ENCODE measurements at regions not wholly inside any gene's neighbourhood (a gene's known extent, or its start where the extent isn't known, plus 50 kb on each side); places are given as distances from the start of the nearest gene placed in this dataset.

- intact Hi-C loops (cut with DNase I), result no loop called here
- no peak for DNase-seq
Measured at GRCh38 chr1:112255080-112255479, 140.9 kb upstream of the CTTNBP2NL start.

- intact Hi-C loops (cut with DNase I), result no loop called here
- no peak for DNase-seq
Measured at GRCh38 chr1:112256411-112256810, 139.6 kb upstream of the CTTNBP2NL start.

- intact Hi-C loops (cut with DNase I), result no loop called here
- DNase-seq, result no peak
Measured at GRCh38 chr1:112257043-112257835, 138.8 kb upstream of the CTTNBP2NL start.

- intact Hi-C loops (cut with DNase I), result no loop called here
- no peak for DNase-seq
Measured at GRCh38 chr1:112260699-112261098, 135.3 kb upstream of the CTTNBP2NL start.

- DNase-seq, result no peak
- intact Hi-C loops (cut with DNase I), result no loop called here
Measured at GRCh38 chr1:112262316-112262715, 133.7 kb upstream of the CTTNBP2NL start.

- intact Hi-C loops (cut with DNase I), result no loop called here
- DNase-seq, result no peak
Measured at GRCh38 chr1:112263042-112263441, 133.0 kb upstream of the CTTNBP2NL start.

GRCh38 chr1:112263453-112263852 lies 132.6 kb upstream of the CTTNBP2NL start:
- no peak for DNase-seq
- intact Hi-C loops (cut with DNase I), result no loop called here

GRCh38 chr1:112264010-112264409 lies 132.0 kb upstream of the CTTNBP2NL start:
- no peak for DNase-seq
- intact Hi-C loops (cut with DNase I), result no loop called here

- intact Hi-C loops (cut with DNase I), result no loop called here
- DNase-seq, result peak in 1 of 42 donors; percentile 38
Measured at GRCh38 chr1:112264553-112264952, 131.5 kb upstream of the CTTNBP2NL start.

GRCh38 chr1:112265931-112266330 lies 130.1 kb upstream of the CTTNBP2NL start:
- no peak for DNase-seq
- intact Hi-C loops (cut with DNase I), result no loop called here

- intact Hi-C loops (cut with DNase I), result no loop called here
- DNase-seq, result no peak
Measured at GRCh38 chr1:112267206-112267605, 128.8 kb upstream of the CTTNBP2NL start.

GRCh38 chr1:112267929-112268328 lies 128.1 kb upstream of the CTTNBP2NL start:
- intact Hi-C loops (cut with DNase I), result no loop called here
- peak in 19 of 42 donors; percentile 4 to 62 (median 21) for DNase-seq

GRCh38 chr1:112268408-112268807 lies 127.6 kb upstream of the CTTNBP2NL start:
- intact Hi-C loops (cut with DNase I), result no loop called here
- no peak for DNase-seq

GRCh38 chr1:112271270-112271669 lies 124.7 kb upstream of the CTTNBP2NL start:
- intact Hi-C loops (cut with DNase I), result no loop called here
- DNase-seq, result no peak

GRCh38 chr1:112272101-112272772 lies 123.8 kb upstream of the CTTNBP2NL start:
- no peak for DNase-seq
- intact Hi-C loops (cut with DNase I), result no loop called here

- DNase-seq, result no peak
- intact Hi-C loops (cut with DNase I), result no loop called here
Measured at GRCh38 chr1:112284796-112285195, 111.2 kb upstream of the CTTNBP2NL start.

GRCh38 chr1:112285316-112285715 lies 110.7 kb upstream of the CTTNBP2NL start:
- intact Hi-C loops (cut with DNase I), result no loop called here
- DNase-seq, result no peak

- intact Hi-C loops (cut with DNase I), result no loop called here
- DNase-seq, result peak in 2 of 42 donors; percentile 5 to 7
Measured at GRCh38 chr1:112285746-112286145, 110.3 kb upstream of the CTTNBP2NL start.

- no peak for DNase-seq
- intact Hi-C loops (cut with DNase I), result no loop called here
Measured at GRCh38 chr1:112296908-112297307, 99.1 kb upstream of the CTTNBP2NL start.

GRCh38 chr1:112297536-112297935 lies 98.5 kb upstream of the CTTNBP2NL start:
- intact Hi-C loops (cut with DNase I), result no loop called here
- DNase-seq, result no peak

GRCh38 chr1:112298558-112298957 lies 97.5 kb upstream of the CTTNBP2NL start:
- intact Hi-C loops (cut with DNase I), result no loop called here
- DNase-seq, result peak in 23 of 42 donors; percentile 6 to 76 (median 34)

Measured in head of caudate nucleus (tissue), 42 donors.